ENCODE measurements at regions not wholly inside any gene's neighbourhood (a gene's known extent, or its start where the extent isn't known, plus 50 kb on each side); places are given as distances from the start of the nearest gene placed in this dataset.
A peak's percentile ranks its signal among the peaks of the same experiment; 100 is the strongest.
"Not testable (repeated sequence)": the region's sequence is repeated elsewhere in the genome, so short reads cannot be mapped to it uniquely, and the experiment has no call there.

DNA sequence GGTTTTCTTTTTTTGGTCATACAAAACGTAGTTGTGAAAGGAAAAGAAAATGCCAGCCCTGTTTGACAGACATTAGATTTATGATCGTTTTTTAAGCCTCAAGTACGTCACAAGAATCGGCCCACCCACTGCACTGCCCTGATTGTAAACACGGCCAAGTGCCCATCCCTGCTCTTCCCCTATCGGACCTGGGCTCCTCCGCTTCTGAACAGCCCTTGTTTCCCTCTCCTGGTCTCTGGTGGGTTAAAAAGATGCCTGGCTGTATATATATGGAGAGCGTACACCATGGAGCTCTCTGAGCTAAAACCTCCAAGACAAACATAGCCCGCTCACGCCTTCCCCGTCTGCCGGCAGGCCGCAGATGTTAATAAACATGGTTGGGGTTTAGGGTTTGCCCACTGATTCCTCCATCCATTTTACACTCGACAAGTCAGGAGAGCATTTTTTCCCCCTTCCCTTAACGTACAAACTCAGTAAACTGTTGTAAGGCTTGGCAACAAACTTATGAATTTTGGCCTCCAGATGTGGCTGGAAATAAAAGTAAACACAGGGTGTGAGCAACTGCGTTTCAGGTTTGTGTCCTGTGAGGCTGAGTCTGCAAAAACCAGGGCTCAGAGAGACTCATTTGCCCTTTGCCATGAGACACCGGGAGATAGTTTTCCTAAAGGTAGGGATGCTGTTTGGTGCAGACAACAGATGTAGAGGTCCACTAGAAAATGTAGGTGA, 325.9 kb downstream of the SOX9 start:
- DNase-seq (ENCODE audit: low read depth) = no peak

DNA sequence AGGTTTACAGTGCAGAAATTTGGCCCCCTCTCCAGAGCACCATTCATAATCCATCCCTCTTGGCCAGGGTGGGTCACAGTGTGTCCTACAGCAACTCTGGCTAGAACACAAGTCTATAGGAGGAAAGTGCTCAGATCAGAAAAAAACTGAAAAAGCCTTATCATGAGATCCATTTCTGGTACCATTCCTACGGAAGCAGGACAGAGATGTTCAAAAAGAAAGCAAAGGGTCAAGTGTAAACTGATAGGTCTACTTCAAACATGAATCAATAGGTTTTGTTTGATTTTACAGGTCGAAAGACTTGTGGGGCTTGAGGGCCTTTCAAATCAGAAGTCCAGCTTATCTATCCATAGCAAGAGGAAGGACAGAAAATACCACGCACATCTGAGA, 326.4 kb downstream of the SOX9 start:
- no peak for DNase-seq (ENCODE audit: low read depth)

DNA sequence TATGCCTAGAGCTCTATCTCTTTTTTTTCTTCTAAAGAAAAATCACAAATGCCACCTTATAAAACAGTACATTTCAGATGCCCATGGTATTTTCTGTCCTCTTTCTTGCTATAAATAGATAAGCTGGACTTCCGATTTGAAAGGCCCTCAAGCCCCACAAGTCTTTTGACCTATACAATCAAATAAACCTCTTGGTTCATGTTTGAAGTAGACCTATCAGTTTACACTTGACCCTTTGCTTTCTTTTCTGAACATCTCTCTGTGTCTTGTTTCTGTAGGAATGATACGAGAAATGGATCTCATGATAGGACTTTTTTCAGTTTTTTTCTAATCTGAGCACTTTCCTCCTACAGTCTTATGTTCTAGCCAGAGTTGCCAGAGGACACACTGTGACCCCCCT, 327.2 kb downstream of the SOX9 start:
- DNase-seq (ENCODE audit: low read depth) = no peak

DNA sequence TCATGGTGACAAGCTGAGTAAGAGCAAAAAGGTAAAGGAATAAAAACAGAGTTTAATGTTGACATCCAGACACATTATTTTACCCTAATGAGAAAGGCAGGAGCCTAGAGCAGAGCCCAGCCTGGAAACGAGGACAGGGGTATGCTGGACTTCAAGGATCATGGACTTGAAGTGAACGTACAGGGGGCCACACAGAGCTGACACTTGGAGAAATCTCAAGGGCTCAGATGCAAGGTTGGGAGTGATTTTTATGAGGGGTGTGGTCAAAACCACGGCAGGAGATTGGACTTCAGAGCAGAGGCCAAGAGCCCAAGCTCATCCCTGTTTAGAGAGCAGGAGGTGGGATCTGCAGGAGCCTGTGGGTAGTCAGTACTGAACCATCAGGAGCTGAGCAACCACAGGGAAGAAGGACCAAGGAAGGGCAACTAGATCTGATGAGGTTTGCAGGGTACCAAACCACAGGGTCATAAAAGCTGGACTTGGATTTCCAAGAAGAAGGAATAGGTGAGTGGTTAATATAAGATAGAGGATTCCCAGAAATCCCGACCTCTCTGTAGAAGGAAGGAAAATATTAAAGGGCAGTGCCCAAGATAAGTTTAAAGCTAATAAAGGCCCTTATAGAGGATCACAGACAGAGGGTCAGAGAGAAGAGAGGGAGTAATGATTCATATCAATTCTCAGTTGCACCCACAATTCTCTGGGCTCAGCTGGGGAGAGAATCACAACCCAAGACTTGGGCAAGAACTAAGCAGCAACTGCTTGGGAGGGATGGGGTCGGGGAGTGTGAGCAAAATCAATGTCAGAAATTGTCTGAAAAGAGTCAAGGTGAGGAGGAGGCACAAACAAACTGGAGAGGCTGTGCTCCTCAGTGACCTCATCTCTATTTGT, 331.7 kb downstream of the SOX9 start:
- no peak for DNase-seq (ENCODE audit: low read depth)

DNA sequence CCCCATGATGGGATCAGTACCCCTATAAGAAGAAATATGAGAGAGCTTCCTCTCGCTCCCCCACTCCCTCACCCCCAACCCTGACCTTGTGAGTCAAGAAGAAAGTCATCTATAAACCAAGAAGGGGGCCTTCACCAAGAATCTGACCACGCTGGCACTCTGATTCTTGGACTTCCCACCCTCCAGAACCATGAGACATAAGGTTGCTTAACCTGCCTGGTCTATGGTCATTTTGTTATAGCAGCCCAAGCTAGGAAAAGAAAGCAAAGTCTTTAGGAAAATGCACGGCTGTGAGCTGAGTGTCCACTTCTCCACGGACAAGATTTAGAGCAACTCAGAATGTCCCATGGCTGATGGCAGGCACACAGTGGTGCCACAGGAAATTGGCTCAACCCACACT, 333.5 kb downstream of the SOX9 start:
- no peak for DNase-seq (ENCODE audit: low read depth)

DNA sequence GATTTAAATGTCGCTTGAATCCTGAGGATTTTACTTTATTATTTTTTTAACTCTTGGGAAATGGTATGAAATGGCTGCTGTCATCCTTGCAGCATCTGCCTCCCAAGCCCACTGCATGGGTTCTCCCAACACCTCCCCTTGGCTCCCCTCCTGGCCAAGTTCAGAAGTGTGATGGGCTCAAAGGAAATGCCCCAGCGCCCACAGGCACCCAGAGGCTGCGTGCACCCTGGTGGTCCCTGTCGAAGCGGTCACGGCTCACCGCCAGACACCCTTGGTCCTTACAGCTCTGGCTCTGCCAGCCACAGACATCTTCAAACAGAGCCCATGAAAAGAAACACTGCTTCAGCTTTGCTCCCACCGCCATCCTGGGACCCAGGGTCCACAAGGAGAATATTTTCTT, 334.7 kb downstream of the SOX9 start:
- DNase-seq (ENCODE audit: low read depth) = no peak

DNA sequence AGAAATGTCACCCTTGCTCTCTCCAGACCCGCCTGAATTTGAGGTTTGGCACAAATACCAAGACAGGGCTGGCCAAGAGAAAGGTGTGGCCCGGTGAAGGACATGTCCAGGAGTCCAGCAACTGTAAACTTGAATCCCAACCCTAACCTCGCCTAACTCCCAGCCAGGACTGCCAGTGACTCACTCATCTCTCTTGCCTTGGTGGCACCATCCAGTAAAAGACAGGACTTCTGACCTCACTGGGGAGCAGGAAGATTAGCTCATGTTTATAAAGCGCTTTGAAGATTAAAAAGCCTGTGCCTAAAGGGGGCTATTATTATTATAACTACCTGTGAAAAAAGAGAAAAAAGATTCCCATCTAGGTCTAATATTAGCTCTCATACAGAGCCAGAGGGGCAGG, 335.3 kb downstream of the SOX9 start:
- peak; percentile 79 for DNase-seq (ENCODE audit: low read depth)

DNA sequence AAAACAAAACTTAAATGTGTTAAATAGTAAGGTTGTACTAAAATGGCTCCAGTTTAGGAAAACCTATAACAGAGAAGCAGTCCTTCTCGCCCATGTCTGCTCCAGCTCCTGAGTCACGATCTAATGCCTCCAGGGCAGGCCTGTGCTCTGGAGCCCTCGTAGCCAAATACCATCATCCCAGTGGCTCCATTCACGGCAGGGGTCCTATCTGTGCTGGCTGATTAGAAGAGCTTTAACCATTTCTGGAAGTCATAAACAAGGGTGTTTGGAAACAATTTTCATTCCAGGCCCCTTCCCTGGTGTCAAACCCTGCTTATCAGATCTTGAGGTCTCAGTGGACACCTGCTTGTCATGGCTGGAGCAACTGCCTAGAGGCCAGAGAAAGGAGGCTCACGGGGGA, 336.9 kb downstream of the SOX9 start:
- peak; percentile 87 for DNase-seq (ENCODE audit: low read depth)

DNA sequence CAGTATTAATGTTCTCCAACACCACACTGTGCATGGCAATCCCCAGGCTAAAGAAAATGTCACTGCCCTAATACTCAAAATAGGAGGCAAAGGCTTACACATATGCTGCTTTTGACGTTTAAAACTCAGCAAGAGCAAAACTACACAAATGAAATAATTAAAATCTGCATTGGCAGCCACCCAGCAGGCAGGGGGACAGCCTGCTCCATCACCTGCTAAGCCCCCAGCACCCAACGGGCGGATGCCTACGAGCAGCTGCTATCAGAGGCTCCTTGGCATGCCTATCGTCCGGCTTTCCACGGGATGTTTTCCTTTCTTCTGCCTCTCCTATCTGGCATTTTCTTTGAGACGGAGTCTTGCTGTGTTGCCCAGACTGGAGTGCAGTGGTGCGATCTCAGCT, 337.5 kb downstream of the SOX9 start:
- DNase-seq (ENCODE audit: low read depth) = no peak

DNA sequence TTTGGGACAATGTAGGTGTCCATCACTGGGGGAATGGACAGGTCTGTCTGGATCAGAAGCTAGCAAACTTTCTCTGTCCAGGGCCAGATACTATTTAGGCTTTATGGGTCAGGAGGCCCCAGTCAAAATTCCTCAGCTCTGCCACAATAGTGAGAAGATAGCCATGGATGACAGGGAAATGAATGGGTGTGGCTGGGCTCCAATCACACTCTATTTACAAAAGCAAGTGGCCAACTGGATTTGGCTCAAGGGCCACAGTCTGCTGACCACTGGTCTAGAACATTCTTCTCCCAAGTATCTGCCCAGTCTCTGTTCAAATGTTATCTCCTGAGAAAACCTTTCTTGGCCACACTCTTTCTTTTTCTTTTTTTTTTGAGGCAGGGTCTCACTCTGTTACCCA, 339.9 kb downstream of the SOX9 start:
- peak; percentile 40 for DNase-seq (ENCODE audit: low read depth)

DNA sequence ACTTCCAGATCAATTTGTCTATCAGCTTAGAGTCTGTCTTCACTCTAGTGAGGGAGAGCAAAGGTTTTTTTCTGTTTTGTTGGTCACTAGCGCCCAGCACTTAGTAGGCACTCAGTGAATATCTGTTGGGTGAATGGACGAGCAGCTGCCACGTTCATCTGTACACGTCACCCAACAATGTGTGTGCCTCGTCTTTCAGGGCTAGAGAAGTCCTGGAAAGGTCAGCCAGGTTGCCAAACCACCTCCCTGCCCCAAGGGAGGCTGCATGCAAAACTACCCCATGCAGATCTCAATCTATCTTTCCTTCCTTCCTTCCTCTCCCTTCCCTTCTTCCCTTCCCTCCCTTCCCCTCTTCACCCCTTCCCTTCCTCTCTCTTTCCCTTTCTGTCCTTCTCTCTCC, 340.9 kb downstream of the SOX9 start:
- peak; percentile 66 for DNase-seq (ENCODE audit: low read depth)

DNA sequence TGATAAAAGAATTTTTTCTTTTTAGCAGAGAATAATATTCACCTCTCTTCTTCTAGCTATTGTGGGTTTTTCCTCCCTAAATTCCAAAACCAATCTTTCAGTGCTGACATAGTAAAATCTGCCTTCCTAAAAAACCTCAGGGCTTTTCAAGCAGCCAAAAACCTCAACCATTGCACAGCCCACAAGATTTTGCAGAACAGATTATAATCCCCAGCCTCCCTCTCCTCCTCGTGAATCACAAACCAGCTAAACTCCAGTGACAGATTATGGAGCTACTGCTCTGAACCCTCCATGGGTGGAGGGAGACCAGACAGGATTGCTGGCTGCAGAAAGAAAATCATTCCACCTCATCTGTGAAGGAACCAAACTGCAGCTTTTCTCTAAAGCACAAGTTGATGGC, 341.6 kb downstream of the SOX9 start:
- DNase-seq (ENCODE audit: low read depth) = peak; percentile 73

DNA sequence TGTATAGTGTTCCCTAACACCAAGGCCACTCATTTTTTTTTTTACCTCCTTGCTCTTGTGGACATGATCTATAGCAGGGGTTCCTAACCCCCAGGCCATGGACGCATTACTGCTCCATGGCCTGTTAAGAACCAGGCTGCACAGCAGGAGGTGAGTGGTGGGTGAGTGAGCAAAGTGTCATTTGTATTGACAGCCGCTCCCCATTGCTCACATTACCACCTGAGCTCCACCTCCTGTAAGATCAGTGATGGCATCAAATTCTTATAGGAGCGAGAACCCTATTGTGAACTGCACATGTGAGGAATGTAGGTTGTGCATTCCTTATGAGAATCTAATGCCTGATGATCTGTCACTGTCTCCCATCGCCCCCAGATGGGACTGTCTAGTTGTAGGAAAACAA, 342.0 kb downstream of the SOX9 start:
- DNase-seq (ENCODE audit: low read depth) = no peak

DNA sequence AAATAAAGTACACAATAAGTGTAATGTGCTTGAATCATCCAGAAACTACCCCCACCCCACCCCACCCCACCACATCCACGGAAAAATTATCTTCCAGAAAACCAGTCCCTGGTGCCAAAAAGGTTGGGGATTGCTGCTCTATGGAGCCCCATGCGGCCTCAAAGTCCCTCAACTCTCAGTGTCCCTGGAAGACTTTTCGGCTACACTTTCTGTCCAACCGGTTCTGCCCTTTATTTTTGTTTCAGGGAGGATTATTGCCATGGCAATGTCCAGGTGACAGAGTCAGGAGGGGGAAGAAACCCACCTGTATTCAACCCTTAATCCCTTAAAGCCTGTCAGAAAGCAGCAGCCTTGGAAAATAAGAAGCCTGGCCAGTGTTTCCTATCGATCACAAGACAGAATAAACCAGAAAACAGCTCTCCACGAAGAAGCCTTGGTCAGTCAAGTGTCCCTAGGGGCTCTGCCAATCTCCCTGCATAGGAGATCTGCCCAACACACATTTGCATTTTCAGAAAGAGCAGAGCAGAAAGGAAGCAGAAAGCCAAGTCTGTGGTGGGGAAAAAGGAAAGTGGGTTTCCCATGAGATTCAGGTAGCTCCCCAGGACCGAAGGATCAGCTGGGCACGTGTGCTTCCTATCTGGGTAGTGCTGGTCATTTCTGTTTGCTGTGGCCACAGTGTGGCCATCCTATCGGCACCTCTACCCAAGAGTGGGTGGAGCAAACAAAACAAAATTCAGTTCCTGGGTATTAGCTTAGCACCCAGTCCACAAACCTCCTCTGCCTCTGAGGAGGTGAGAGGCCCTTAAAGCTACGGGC, 342.7 kb downstream of the SOX9 start:
- no peak for DNase-seq (ENCODE audit: low read depth)

DNA sequence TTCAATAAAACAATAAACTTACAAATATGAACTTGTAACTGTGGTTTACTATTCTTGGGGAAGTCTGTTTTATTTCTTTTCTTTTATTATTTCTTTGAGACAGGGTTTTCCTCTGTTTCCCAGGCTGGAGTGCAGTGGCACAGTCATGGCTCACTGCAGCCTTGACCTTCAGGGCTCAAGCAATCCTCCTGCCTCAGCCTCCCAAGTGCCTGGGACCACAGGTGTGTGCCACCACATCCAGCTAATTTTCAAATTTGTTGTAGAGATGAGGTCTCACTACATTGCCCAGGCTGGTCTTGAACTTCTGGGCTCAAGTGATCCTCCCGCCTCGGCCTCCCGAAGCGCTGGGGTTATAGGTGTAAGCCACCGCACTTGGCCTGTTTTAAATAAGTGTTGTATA, 343.4 kb downstream of the SOX9 start:
- DNase-seq (ENCODE audit: low read depth) = not testable (repeated sequence)

DNA sequence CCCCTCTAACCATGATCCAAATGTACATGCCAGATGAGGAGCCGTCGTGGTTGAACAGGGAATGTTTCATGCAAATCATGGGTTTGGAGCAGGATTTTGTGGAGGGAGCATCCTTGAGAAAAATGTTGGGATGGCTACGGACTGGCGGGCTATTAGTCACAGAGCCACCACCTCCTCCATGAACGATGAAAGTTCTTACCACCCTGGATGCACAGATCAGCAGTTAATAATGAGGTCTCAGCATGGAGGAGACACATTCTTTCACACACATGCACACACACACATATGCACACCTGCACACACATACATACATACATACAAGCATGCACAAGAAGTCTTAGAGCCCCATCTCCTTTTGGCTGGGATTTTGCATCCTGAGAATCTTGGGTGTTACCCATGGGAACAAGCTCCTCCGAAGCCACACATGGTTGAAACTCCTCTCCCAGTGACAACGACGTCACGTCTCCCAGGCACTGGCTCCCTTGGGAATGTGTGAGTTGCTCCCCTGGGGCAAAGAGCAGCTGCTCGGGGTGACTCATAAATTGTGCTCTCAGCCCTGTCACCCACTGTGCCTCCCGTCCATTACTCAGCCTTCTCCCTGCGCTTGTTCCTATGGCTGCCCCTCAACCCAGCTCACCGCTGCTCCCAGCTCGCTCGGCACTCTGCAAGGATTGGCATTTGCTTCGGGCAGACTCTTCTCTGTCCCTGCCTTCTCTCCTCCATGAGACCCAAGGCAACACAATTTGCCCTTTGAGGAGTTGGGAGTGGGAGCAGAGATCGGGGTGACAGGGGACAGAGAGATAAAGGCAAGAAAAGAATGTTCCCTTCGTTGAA, 344.6 kb downstream of the SOX9 start:
- DNase-seq (ENCODE audit: low read depth) = peak; percentile 99

DNA sequence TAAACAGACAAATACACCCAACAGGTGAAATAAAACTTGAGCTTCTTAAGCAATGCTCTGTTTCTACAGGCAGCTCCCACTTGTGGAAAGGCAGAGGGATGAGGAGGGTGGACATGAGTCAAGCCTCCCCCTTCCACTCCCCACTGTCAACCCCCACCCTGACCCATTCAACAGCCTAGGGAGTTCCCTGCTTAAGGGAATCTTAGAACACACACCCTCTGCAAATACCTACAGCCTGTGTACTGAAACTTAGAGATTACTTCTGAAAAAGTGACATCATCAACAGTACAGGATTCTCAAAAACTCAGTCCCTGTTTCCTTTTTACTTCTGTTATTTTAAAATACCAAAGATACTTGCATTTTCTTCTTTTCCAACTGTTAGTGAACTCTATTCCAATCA, 345.4 kb downstream of the SOX9 start:
- DNase-seq (ENCODE audit: low read depth) = peak; percentile 80

DNA sequence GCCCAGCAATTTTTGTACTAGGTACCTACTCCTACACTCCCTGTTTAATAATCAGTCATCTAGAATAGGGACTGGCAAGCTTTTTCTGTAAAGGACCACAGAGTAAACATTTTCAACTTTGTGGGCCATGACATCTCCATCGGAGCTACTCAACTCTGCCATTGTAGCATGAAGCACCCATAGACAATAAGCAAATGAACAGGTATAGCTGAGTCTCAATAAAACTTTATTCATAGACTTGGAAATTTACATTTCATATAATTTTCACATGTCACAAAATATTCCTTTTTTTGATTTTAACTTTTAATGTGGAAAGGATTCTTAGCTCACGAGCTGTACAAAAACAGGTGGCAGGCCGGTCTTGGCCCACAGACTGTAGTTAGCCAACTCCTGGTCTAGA, 345.8 kb downstream of the SOX9 start:
- DNase-seq (ENCODE audit: low read depth) = no peak

DNA sequence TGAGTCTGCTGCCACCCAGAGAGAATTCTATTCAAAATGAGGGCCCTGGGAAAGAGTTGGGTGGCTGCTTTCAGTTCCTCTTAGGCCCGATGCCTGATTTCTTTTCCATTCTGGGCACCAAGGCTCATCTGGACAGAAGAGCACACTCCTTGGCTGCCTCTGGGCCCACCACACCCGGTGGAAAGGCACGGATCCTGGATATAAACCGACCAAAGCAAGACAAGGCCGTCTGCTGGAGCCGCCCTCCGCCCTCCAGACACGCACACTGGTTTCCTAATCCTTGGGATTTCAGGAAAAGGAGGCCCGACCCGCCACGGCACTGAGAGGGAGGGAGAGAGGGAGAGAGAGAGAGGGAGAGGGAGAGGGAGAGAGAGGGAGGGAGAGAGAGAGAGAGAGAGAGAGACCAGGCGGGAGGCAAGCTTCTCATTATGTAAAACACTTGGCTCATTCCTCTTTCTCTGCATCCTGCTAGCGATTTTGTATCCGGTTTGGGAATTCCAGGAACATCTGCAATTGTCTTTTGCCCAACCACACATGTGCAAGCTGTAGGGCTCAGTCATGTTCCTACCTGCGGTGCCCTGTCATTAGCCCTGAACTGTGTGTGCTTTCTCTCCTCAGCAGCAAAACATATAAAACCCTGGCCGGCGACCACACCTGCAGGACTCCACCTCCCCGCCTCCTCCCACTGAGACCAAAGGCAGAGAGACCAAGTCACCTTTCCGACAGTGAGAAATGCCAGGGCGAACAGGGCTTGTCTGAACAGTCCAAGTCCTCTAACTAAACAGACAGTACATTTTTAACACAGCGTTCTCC, 347.2 kb downstream of the SOX9 start:
- DNase-seq (ENCODE audit: low read depth) = peak; percentile 85

DNA sequence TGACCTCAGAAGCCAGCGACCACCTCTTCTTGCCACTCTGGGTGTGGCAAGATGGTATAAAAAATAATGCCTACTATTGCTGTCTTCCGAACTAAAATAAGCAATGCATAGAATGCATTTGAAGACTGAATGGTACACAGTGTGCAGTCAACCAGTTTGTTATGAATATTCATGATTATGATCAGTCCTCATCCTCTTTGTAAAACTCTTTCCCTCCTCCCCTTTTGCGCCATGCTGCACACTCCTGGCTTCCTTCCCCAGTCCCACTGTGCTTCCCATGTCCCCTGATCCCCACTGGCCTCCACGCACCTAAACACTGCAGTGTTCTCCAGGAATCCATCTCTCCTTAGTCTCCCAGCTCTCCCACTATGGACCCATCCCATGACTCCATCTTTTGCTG, 348.0 kb downstream of the SOX9 start:
- no peak for DNase-seq (ENCODE audit: low read depth)
